ENCODE measurements at regions not wholly inside any gene's neighbourhood (a gene's known extent, or its start where the extent isn't known, plus 50 kb on each side); places are given as distances from the start of the nearest gene placed in this dataset.

GRCh38 chr7:10815546-10815945, 158.1 kb upstream of the PHF14 start:
- no peaks in the 10 kb centered on the region for H3K36me3 Mint-ChIP-seq (ENCODE audit: low read depth, unreplicated experiment)
- no peak overlapping the region for H3K27ac Mint-ChIP-seq (ENCODE audit: unreplicated experiment)
- no peaks in the 10 kb centered on the region for H3K9me3 Mint-ChIP-seq (ENCODE audit: unreplicated experiment)
- H3K4me3 Mint-ChIP-seq (ENCODE audit: unreplicated experiment) = no peak overlapping the region
- H3K27me3 Mint-ChIP-seq (ENCODE audit: unreplicated experiment) = peaks cover 3% of the 10 kb centered on the region
- no peaks in the 10 kb centered on the region for H3K4me1 Mint-ChIP-seq (ENCODE audit: unreplicated experiment)
- no peak for DNase-seq (ENCODE audit: low spot score)
- TF ChIP-seq CTCF (IDR thresholded peaks at IDR 0.05; ENCODE audit: unreplicated experiment) = no peak

GRCh38 chr7:10821156-10821555, 152.5 kb upstream of the PHF14 start:
- no peaks in the 10 kb centered on the region for H3K9me3 Mint-ChIP-seq (ENCODE audit: unreplicated experiment)
- H3K27ac Mint-ChIP-seq (ENCODE audit: unreplicated experiment) = no peak overlapping the region
- peaks cover under 1% of the 10 kb centered on the region for H3K27me3 Mint-ChIP-seq (ENCODE audit: unreplicated experiment)
- DNase-seq (ENCODE audit: low spot score) = no peak
- no peak for TF ChIP-seq CTCF (IDR thresholded peaks at IDR 0.05; ENCODE audit: unreplicated experiment)
- H3K4me1 Mint-ChIP-seq (ENCODE audit: unreplicated experiment) = no peaks in the 10 kb centered on the region
- H3K36me3 Mint-ChIP-seq (ENCODE audit: low read depth, unreplicated experiment) = no peaks in the 10 kb centered on the region
- H3K4me3 Mint-ChIP-seq (ENCODE audit: unreplicated experiment) = no peak overlapping the region

GRCh38 chr7:10824154-10824553, 149.5 kb upstream of the PHF14 start:
- Mint-ChIP-seq H3K4me1 (ENCODE audit: unreplicated experiment) (no peaks in the 10 kb centered on the region), H3K4me3 (ENCODE audit: unreplicated experiment) (no peak overlapping the region), H3K9me3 (ENCODE audit: unreplicated experiment) (no peaks in the 10 kb centered on the region), H3K36me3 (ENCODE audit: low read depth, unreplicated experiment) (no peaks in the 10 kb centered on the region), H3K27ac (ENCODE audit: unreplicated experiment) (no peak overlapping the region), H3K27me3 (ENCODE audit: unreplicated experiment) (peaks cover 2% of the 10 kb centered on the region)
- no peak for TF ChIP-seq CTCF (IDR thresholded peaks at IDR 0.05; ENCODE audit: unreplicated experiment)
- no peak for DNase-seq (ENCODE audit: low spot score)

GRCh38 chr7:10838228-10838627, 135.4 kb upstream of the PHF14 start:
- Mint-ChIP-seq H3K27ac (ENCODE audit: unreplicated experiment) (no peak overlapping the region), H3K4me3 (ENCODE audit: unreplicated experiment) (no peak overlapping the region), H3K9me3 (ENCODE audit: unreplicated experiment) (no peaks in the 10 kb centered on the region), H3K4me1 (ENCODE audit: unreplicated experiment) (no peaks in the 10 kb centered on the region), H3K36me3 (ENCODE audit: low read depth, unreplicated experiment) (no peaks in the 10 kb centered on the region), H3K27me3 (ENCODE audit: unreplicated experiment) (no peaks in the 10 kb centered on the region)
- DNase-seq (ENCODE audit: low spot score) = no peak
- TF ChIP-seq CTCF (IDR thresholded peaks at IDR 0.05; ENCODE audit: unreplicated experiment) = no peak

GRCh38 chr7:10845225-10845624, 128.4 kb upstream of the PHF14 start:
- H3K36me3 Mint-ChIP-seq (ENCODE audit: low read depth, unreplicated experiment) = no peaks in the 10 kb centered on the region
- no peak for DNase-seq (ENCODE audit: low spot score)
- no peaks in the 10 kb centered on the region for H3K27me3 Mint-ChIP-seq (ENCODE audit: unreplicated experiment)
- H3K27ac Mint-ChIP-seq (ENCODE audit: unreplicated experiment) = no peak overlapping the region
- no peak overlapping the region for H3K4me3 Mint-ChIP-seq (ENCODE audit: unreplicated experiment)
- TF ChIP-seq CTCF (IDR thresholded peaks at IDR 0.05; ENCODE audit: unreplicated experiment) = no peak
- H3K4me1 Mint-ChIP-seq (ENCODE audit: unreplicated experiment) = no peaks in the 10 kb centered on the region
- H3K9me3 Mint-ChIP-seq (ENCODE audit: unreplicated experiment) = no peaks in the 10 kb centered on the region

All from endothelial cell (in vitro differentiated cells).